ENCODE measurements at regions not wholly inside any gene's neighbourhood (a gene's known extent, or its start where the extent isn't known, plus 50 kb on each side); places are given as distances from the start of the nearest gene placed in this dataset.

GRCh38 chr16:26729951-26730541 is 336.7 kb upstream of the C16orf82 start:
- no peak for DNase-seq

- no peak for DNase-seq
Observed at GRCh38 chr16:26731729-26732128, 335.0 kb upstream of the C16orf82 start.

GRCh38 chr16:26733710-26734109 is 333.0 kb upstream of the C16orf82 start:
- no peak for DNase-seq

GRCh38 chr16:26735521-26735920 is 331.2 kb upstream of the C16orf82 start:
- no peak for DNase-seq

GRCh38 chr16:26736084-26736483 is 330.6 kb upstream of the C16orf82 start:
- no peak for DNase-seq

- no peak for DNase-seq
Observed at GRCh38 chr16:26740771-26741170, 326.0 kb upstream of the C16orf82 start.

GRCh38 chr16:26742040-26742439 is 324.7 kb upstream of the C16orf82 start:
- no peak for DNase-seq

- DNase-seq, result no peak
Observed at GRCh38 chr16:26744430-26744829, 322.3 kb upstream of the C16orf82 start.

GRCh38 chr16:26747760-26748159 is 319.0 kb upstream of the C16orf82 start:
- no peak for DNase-seq

GRCh38 chr16:26749072-26749471 is 317.7 kb upstream of the C16orf82 start:
- DNase-seq, result no peak

- no peak for DNase-seq
Observed at GRCh38 chr16:26752166-26752565, 314.6 kb upstream of the C16orf82 start.

GRCh38 chr16:26756633-26757032 is 310.1 kb upstream of the C16orf82 start:
- DNase-seq, result no peak

- DNase-seq, result no peak
Observed at GRCh38 chr16:26762594-26762993, 304.1 kb upstream of the C16orf82 start.

- DNase-seq, result no peak
Observed at GRCh38 chr16:26765087-26765486, 301.6 kb upstream of the C16orf82 start.

- no peak for DNase-seq
Observed at GRCh38 chr16:26768385-26769010, 298.2 kb upstream of the C16orf82 start.

- no peak for DNase-seq
Observed at GRCh38 chr16:26770547-26770946, 296.2 kb upstream of the C16orf82 start.

- DNase-seq, result no peak
Observed at GRCh38 chr16:26772503-26772902, 294.2 kb upstream of the C16orf82 start.

GRCh38 chr16:26777821-26778220 is 288.9 kb upstream of the C16orf82 start:
- no peak for DNase-seq

- DNase-seq, result no peak
Observed at GRCh38 chr16:26787924-26788323, 278.8 kb upstream of the C16orf82 start.

GRCh38 chr16:26791169-26791568 is 275.6 kb upstream of the C16orf82 start:
- no peak for DNase-seq

- no peak for DNase-seq
Observed at GRCh38 chr16:26795184-26795583, 271.5 kb upstream of the C16orf82 start.

GRCh38 chr16:26801628-26802027 is 265.1 kb upstream of the C16orf82 start:
- DNase-seq, result no peak

GRCh38 chr16:26802440-26802839 is 264.3 kb upstream of the C16orf82 start:
- no peak for DNase-seq

- no peak for DNase-seq
Observed at GRCh38 chr16:26802965-26803364, 263.8 kb upstream of the C16orf82 start.

GRCh38 chr16:26806657-26807056 is 260.1 kb upstream of the C16orf82 start:
- no peak for DNase-seq
